Endothelial cell of umbilical vein (primary cell): ENCODE measurements at regions not wholly inside any gene's neighbourhood (a gene's known extent, or its start where the extent isn't known, plus 50 kb on each side); places are given as distances from the start of the nearest gene placed in this dataset.

Experiments
- BruUV-seq: library from RNA; stranded (reverse); fragments of 400-500 nt; replicated peaks from 2 replicates; lab custom pipeline; 2021; lab: Mats Ljungman, UMichigan
- CTCF ChIA-PET: fragments of 300-600, 350-600 bp; sonication (Branson Sonifier 250); formaldehyde crosslinking; loops from one replicate; lab custom pipeline; 2021; ENCODE audit warnings: antibody characterized with exemption, inconsistent platforms; lab: Charles Lee
- POLR2A ChIA-PET: fragments of 300-600, 350-600 bp; sonication (Branson Sonifier 250); formaldehyde crosslinking; loops from one replicate; lab custom pipeline; 2021; ENCODE audit warnings: antibody characterized with exemption, inconsistent platforms; lab: Charles Lee
- DNase-seq: peaks from one replicate; pipeline ENCODE4 v3.0.0-alpha.2; 2011; ENCODE audit warnings: low read depth, low spot score
- FAIRE-seq: peaks from 2 replicates; lab custom pipeline; 2011; peaks lifted over from hg19 to GRCh38; lab: Jason Lieb, UNC
- H2AFZ ChIP-seq: 2 replicates; pipeline ENCODE4 v1.6.0; 2012; ENCODE audit warnings: low read depth, low read length, control low read depth, inconsistent platforms
- H3K27ac ChIP-seq: 2 replicates; pipeline ENCODE4 v1.5.1; 2011; ENCODE audit warnings: low read depth, mild to moderate bottlenecking, control low read depth, low read length, moderate library complexity; ENCODE audit not compliant: insufficient read depth
- H3K27me3 ChIP-seq, 2 experiments: 2 replicates each; pipeline versions ENCODE4 v1.6.0 to v1.6.1; 2011; ENCODE audit warnings: low read length in 2 of 2, mixed read lengths in 1 of 2; ENCODE audit not compliant: control insufficient read depth in 2 of 2, insufficient read depth in 2 of 2
- H3K36me3 ChIP-seq, 2 experiments: 2 replicates in 1 of 2; 3 replicates in 1 of 2; pipeline ENCODE4 v1.5.1; 2011; ENCODE audit warnings: low read length in 2 of 2, mild to moderate bottlenecking in 1 of 2, moderate library complexity in 1 of 2; ENCODE audit not compliant: control insufficient read depth in 2 of 2, insufficient read depth in 2 of 2; ENCODE audit errors: extremely low read depth in 1 of 2
- H3K4me1 ChIP-seq: 3 replicates; pipeline ENCODE4 v1.5.1; 2011; ENCODE audit warnings: mild to moderate bottlenecking, low read length; ENCODE audit not compliant: control insufficient read depth, insufficient read depth; ENCODE audit errors: extremely low read depth
- H3K4me2 ChIP-seq: 2 replicates; pipeline ENCODE4 v1.6.1; 2011; ENCODE audit warnings: low read length, control low read depth, mixed read lengths; ENCODE audit not compliant: insufficient read depth
- H3K4me3 ChIP-seq, 3 experiments: fragments of 200-600 bp in 1 of 3; sonication (generic), shearing (Covaris generic) in 1 of 3; replicated peaks in 1 of 3; 2 replicates each; pipeline ENCODE4 v1.5.1; 2011 to 2016; ENCODE audit warnings: control low read depth in 3 of 3, low read length in 3 of 3, mild to moderate bottlenecking in 2 of 3, inconsistent platforms in 1 of 3, low read depth in 1 of 3, moderate library complexity in 1 of 3; ENCODE audit not compliant: insufficient read depth in 1 of 3
- H3K79me2 ChIP-seq: 2 replicates; pipeline ENCODE4 v1.6.0; 2012; ENCODE audit warnings: low read length, inconsistent platforms; ENCODE audit not compliant: control insufficient read depth, insufficient read depth
- H3K9ac ChIP-seq: replicated peaks from 2 replicates; pipeline ENCODE3; 2011; ENCODE audit warnings: low read length, control low read depth; ENCODE audit not compliant: insufficient read depth; ENCODE audit errors: extremely low read depth
- H3K9me1 ChIP-seq: replicated peaks from 3 replicates; pipeline ENCODE4 v1.6.0; 2011; ENCODE audit warnings: mild to moderate bottlenecking, low read length; ENCODE audit not compliant: control insufficient read depth, insufficient read depth; ENCODE audit errors: extremely low read depth
- H3K9me3 ChIP-seq: replicated peaks from 2 replicates; pipeline ENCODE4 v1.5.1; 2012; ENCODE audit warnings: low read length, inconsistent platforms; ENCODE audit not compliant: control insufficient read depth, insufficient read depth
- H4K20me1 ChIP-seq: replicated peaks from 2 replicates; pipeline ENCODE3; 2011; ENCODE audit warnings: mild to moderate bottlenecking, low read length; ENCODE audit not compliant: control insufficient read depth, insufficient read depth; ENCODE audit errors: extremely low read depth
- EZH2 ChIP-seq: IDR thresholded peaks from 2 replicates; pipeline ENCODE4 v1.6.1; 2012; ENCODE audit warnings: borderline replicate concordance, low read depth, mild to moderate bottlenecking, moderate library complexity, low read length, inconsistent platforms; ENCODE audit not compliant: severe bottlenecking
- FOS ChIP-seq: IDR thresholded peaks from 2 replicates; pipeline ENCODE4 v1.6.1; 2011; ENCODE audit warnings: mild to moderate bottlenecking, low read length, moderate library complexity, borderline replicate concordance; ENCODE audit not compliant: insufficient read depth
- GATA2 ChIP-seq: IDR thresholded peaks from 2 replicates; pipeline ENCODE4 v1.7.0; 2011; ENCODE audit warnings: low read depth, mild to moderate bottlenecking, moderate library complexity, mixed read lengths, low read length; ENCODE audit not compliant: insufficient read length, insufficient read depth
- JUN ChIP-seq: IDR thresholded peaks from 2 replicates; pipeline ENCODE4 v1.6.1; 2011; ENCODE audit warnings: borderline replicate concordance, low read depth; ENCODE audit not compliant: insufficient read length, insufficient read depth
- MYC ChIP-seq: IDR thresholded peaks from one replicate; pipeline ENCODE4 v1.6.1; 2011; ENCODE audit warnings: mild to moderate bottlenecking, low read depth, low read length
- POLR2A ChIP-seq: IDR thresholded peaks from 2 replicates; pipeline ENCODE4 v1.6.1; 2012; ENCODE audit warnings: low read depth, mild to moderate bottlenecking, control low read depth, low read length
- POLR2AphosphoS5 ChIP-seq: IDR thresholded peaks from 2 replicates; pipeline ENCODE4 v1.6.1; 2012; ENCODE audit warnings: low read depth, mild to moderate bottlenecking, control low read depth, low read length, moderate library complexity; ENCODE audit not compliant: insufficient read depth
- dilution Hi-C: fragments of 300-500 bp; cut with MboI; formaldehyde crosslinking; loops from one replicate; pipeline ENCODE4 v1.15.0; 2019; ENCODE audit warnings: low sequenced_read_pairs; ENCODE audit not compliant: extremely low pct_ligation_motif_present
- intact Hi-C: fragments of 100-400 bp; cut with micrococcal nuclease; formaldehyde crosslinking; loops from one replicate; pipeline ENCODE4 v1.10.0; 2022
- TF ChIP-seq, protein P1 (sequence below), 2 donors: IDR thresholded peaks; 1 replicate in 1 of 2; 2 replicates in 1 of 2; pipeline ENCODE4 v1.5.1; 2011; ENCODE audit warnings: low read length in 2 of 2, mild to moderate bottlenecking in 2 of 2, moderate library complexity in 2 of 2, control low read depth in 1 of 2, inconsistent platforms in 1 of 2, low read depth in 1 of 2; ENCODE audit not compliant: insufficient read depth in 1 of 2; ENCODE audit errors: extremely low read depth in 1 of 2
- TF ChIP-seq, protein P2 (sequence below): IDR thresholded peaks from 2 replicates; pipeline ENCODE4 v1.6.1; 2011; ENCODE audit not compliant: insufficient read depth, insufficient read length

DNA sequence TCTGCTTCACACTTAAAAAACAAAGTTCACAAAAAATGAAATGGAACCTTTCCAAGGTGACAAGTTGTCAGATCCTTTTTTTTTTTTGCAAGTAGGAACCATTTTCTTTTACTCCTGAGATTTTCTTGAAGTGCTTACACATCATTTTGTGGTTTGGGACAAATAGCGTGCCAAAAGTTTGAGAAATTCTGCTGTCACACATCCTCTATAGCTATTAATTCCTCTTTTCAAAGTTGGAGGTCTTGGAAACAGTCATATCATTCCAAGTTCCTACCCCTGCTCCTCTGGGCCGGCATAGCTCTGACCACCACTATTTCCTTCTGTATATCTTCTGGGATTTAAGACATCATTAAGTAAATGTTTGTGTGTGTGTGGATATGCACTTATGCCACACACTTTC is 421.6 kb upstream of the SLC10A2 start:
- peaks cover 4% of the 10 kb centered on the region for H3K9me3 ChIP-seq
- TF ChIP-seq, protein P1, sequence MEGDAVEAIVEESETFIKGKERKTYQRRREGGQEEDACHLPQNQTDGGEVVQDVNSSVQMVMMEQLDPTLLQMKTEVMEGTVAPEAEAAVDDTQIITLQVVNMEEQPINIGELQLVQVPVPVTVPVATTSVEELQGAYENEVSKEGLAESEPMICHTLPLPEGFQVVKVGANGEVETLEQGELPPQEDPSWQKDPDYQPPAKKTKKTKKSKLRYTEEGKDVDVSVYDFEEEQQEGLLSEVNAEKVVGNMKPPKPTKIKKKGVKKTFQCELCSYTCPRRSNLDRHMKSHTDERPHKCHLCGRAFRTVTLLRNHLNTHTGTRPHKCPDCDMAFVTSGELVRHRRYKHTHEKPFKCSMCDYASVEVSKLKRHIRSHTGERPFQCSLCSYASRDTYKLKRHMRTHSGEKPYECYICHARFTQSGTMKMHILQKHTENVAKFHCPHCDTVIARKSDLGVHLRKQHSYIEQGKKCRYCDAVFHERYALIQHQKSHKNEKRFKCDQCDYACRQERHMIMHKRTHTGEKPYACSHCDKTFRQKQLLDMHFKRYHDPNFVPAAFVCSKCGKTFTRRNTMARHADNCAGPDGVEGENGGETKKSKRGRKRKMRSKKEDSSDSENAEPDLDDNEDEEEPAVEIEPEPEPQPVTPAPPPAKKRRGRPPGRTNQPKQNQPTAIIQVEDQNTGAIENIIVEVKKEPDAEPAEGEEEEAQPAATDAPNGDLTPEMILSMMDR (IDR thresholded peaks at IDR 0.05; ENCODE audit: extremely low read depth in 1 of 2, insufficient read depth in 1 of 2, low read depth in 1 of 2, low read length in 2 of 2): no peak
- TF ChIP-seq FOS (no peak), JUN (no peak), POLR2AphosphoS5 (no peak), MYC (no peak), GATA2 (no peak), EZH2 (no peak), POLR2A (no peak)
- TF ChIP-seq, protein P2, sequence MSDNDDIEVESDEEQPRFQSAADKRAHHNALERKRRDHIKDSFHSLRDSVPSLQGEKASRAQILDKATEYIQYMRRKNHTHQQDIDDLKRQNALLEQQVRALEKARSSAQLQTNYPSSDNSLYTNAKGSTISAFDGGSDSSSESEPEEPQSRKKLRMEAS: no peak
- CTCF ChIA-PET: no interaction called here
- no peak overlapping the region for H3K4me2 ChIP-seq
- no TSS peak for BruUV-seq
- POLR2A ChIA-PET: no interaction called here
- intact Hi-C loops (no loop called here), dilution Hi-C loops (no loop called here)
- H3K4me1 ChIP-seq: no peaks in the 10 kb centered on the region
- H3K4me3 ChIP-seq: no peak overlapping the region
- no peaks in the 10 kb centered on the region for H3K27me3 ChIP-seq
- no peak for DNase-seq
- no peaks in the 10 kb centered on the region for H3K9me1 ChIP-seq
- H3K79me2 ChIP-seq: no peaks in the 10 kb centered on the region
- no peak for FAIRE-seq
- H3K9ac ChIP-seq: no peak overlapping the region
- no peak overlapping the region for H3K27ac ChIP-seq
- H4K20me1 ChIP-seq: no peaks in the 10 kb centered on the region
- no peaks in the 10 kb centered on the region for H3K36me3 ChIP-seq
- no peak overlapping the region for H2AFZ ChIP-seq
